CD14-positive monocyte (primary cell): ENCODE measurements at regions not wholly inside any gene's neighbourhood (a gene's known extent, or its start where the extent isn't known, plus 50 kb on each side); places are given as distances from the start of the nearest gene placed in this dataset.

Experiments used
- DNase-seq, 3 donors: peaks; one replicate each; pipeline ENCODE4 v3.0.0-alpha.2; 2011 to 2022
- H2AFZ ChIP-seq: 2 replicates; pipeline ENCODE4 v1.6.0; 2012; ENCODE audit warnings: mild to moderate bottlenecking, low read depth, low read length, inconsistent platforms; ENCODE audit not compliant: insufficient read depth, poor library complexity, severe bottlenecking
- H3K27ac ChIP-seq, 2 donors: 1 replicate in 1 of 2; 2 replicates in 1 of 2; pipeline ENCODE4 v1.5.1; 2012 to 2013; ENCODE audit warnings: low read length in 2 of 2, control low read depth in 1 of 2, inconsistent platforms in 1 of 2, low read depth in 1 of 2, mild to moderate bottlenecking in 1 of 2
- H3K27me3 ChIP-seq, 2 donors: one replicate each; pipeline versions ENCODE4 v1.6.0 to v1.6.1; 2011 to 2013; ENCODE audit warnings: low read length in 2 of 2; ENCODE audit not compliant: control insufficient read depth in 2 of 2, insufficient read depth in 2 of 2
- H3K36me3 ChIP-seq, 2 donors: replicated peaks in 1 of 2; 1 replicate in 1 of 2; 2 replicates in 1 of 2; pipeline versions ENCODE4 v1.5.1 to v1.6.1; 2012 to 2013; ENCODE audit warnings: low read length in 2 of 2, control low read depth in 1 of 2, inconsistent platforms in 1 of 2, mild to moderate bottlenecking in 1 of 2; ENCODE audit not compliant: insufficient read depth in 2 of 2, control insufficient read depth in 1 of 2
- H3K4me1 ChIP-seq, 2 donors: 1 replicate in 1 of 2; 2 replicates in 1 of 2; pipeline versions ENCODE4 v1.5.1 to v1.6.1; 2012 to 2013; ENCODE audit warnings: low read length in 2 of 2, control low read depth in 1 of 2, inconsistent platforms in 1 of 2, mild to moderate bottlenecking in 1 of 2, moderate library complexity in 1 of 2; ENCODE audit not compliant: insufficient read depth in 2 of 2, control insufficient read depth in 1 of 2
- H3K4me2 ChIP-seq: replicated peaks from 2 replicates; pipeline ENCODE3; 2012; ENCODE audit warnings: low read length, moderate library complexity, mild to moderate bottlenecking; ENCODE audit not compliant: poor library complexity, severe bottlenecking; ENCODE audit errors: extremely low read depth
- H3K4me3 ChIP-seq, 3 experiments: fragments of 200-600 bp in 1 of 3; sonication (generic) in 1 of 3; replicated peaks in 1 of 3; 1 replicate in 2 of 3; 2 replicates in 1 of 3; pipeline ENCODE4 v1.5.1; 2011 to 2013; ENCODE audit warnings: low read length in 3 of 3, mild to moderate bottlenecking in 3 of 3, control low read depth in 2 of 3, low read depth in 2 of 3, inconsistent platforms in 1 of 3, moderate library complexity in 1 of 3
- H3K79me2 ChIP-seq: 2 replicates; pipeline ENCODE4 v1.6.0; 2012; ENCODE audit warnings: mild to moderate bottlenecking, control low read depth, inconsistent platforms, low read length, moderate library complexity; ENCODE audit not compliant: insufficient read depth
- H3K9ac ChIP-seq: 2 replicates; pipeline ENCODE4 v1.6.0; 2017; ENCODE audit warnings: low read length, mild to moderate bottlenecking; ENCODE audit not compliant: insufficient read depth, poor library complexity, severe bottlenecking
- H3K9me3 ChIP-seq, 2 donors: replicated peaks in 1 of 2; 1 replicate in 1 of 2; 2 replicates in 1 of 2; pipeline versions ENCODE4 v1.5.1 to v1.6.1; 2012 to 2013; ENCODE audit warnings: low read length in 2 of 2, control low read depth in 1 of 2; ENCODE audit not compliant: control insufficient read depth in 1 of 2, insufficient read depth in 1 of 2
- H4K20me1 ChIP-seq: 2 replicates; pipeline ENCODE4 v1.6.0; 2012; ENCODE audit warnings: mild to moderate bottlenecking, low read length, control low read depth, moderate library complexity; ENCODE audit not compliant: insufficient read depth
- H3K27ac Mint-ChIP-seq, 7 donors: one replicate each; pipeline ENCODE4 v1.8.0; 2020; ENCODE audit warnings: mild to moderate bottlenecking in 7 of 7, mixed read lengths in 7 of 7, moderate library complexity in 6 of 7, inconsistent platforms in 2 of 7
- H3K27me3 Mint-ChIP-seq, 3 donors: one replicate each; pipeline ENCODE4 v1.8.0; 2021 to 2022; ENCODE audit warnings: low read depth in 3 of 3, mild to moderate bottlenecking in 3 of 3, mixed read lengths in 3 of 3, moderate library complexity in 3 of 3, inconsistent platforms in 1 of 3
- H3K36me3 Mint-ChIP-seq, 2 donors: one replicate each; pipeline ENCODE4 v1.8.0; 2020; ENCODE audit warnings: mixed read lengths in 2 of 2, inconsistent platforms in 1 of 2, mild to moderate bottlenecking in 1 of 2
- H3K4me1 Mint-ChIP-seq: one replicate; pipeline ENCODE4 v1.8.0; 2020; ENCODE audit warnings: mild to moderate bottlenecking, mixed read lengths
- H3K4me3 Mint-ChIP-seq, 2 donors: one replicate each; pipeline ENCODE4 v1.8.0; 2020; ENCODE audit warnings: mild to moderate bottlenecking in 2 of 2, mixed read lengths in 2 of 2, moderate library complexity in 1 of 2
- H3K9me3 Mint-ChIP-seq, 7 donors: one replicate each; pipeline ENCODE4 v1.8.0; 2020 to 2022; ENCODE audit warnings: mixed read lengths in 7 of 7, mild to moderate bottlenecking in 6 of 7, moderate library complexity in 6 of 7, inconsistent platforms in 2 of 7
- CTCF ChIP-seq: fragments of 200-600 bp; IDR thresholded peaks from one replicate; pipeline ENCODE4 v1.8.0; 2022; ENCODE audit warnings: antibody characterized with exemption, mild to moderate bottlenecking
- WGBS: methylation state at CpG from one replicate; pipeline ENCODE4 v1.1.5; 2013; ENCODE audit warnings: missing lambda C conversion rate; ENCODE audit not compliant: insufficient coverage; 5-methylcytosine and 5-hydroxymethylcytosine counted together
- intact Hi-C, 2 donors: fragments of 100-400 bp; cut with micrococcal nuclease; formaldehyde crosslinking; loops; one replicate each; pipeline versions ENCODE4 v1.15.0 to v1.15.1; 2023

GRCh38 chr10:62457598-62457997 lies 83.4 kb downstream of the ZNF365 start:
- Histone ChIP-seq H4K20me1 (no peaks in the 10 kb centered on the region), H3K36me3 (no peaks in the 10 kb centered on the region), H2AFZ (no peak overlapping the region), H3K9me3 (no peaks in the 10 kb centered on the region), H3K4me1 (peaks cover 24 to 27% of the 10 kb centered on the region in 2 donors), H3K4me3 (no peak overlapping the region), H3K79me2 (no peaks in the 10 kb centered on the region), H3K9ac (no peak overlapping the region), H3K27me3 (no peaks in the 10 kb centered on the region), H3K4me2 (no peak overlapping the region), H3K27ac (no peak overlapping the region)
- no CpG with 5 or more reads among the region's 1 CpG for WGBS
- Mint-ChIP-seq H3K4me1 (peaks cover 30% of the 10 kb centered on the region), H3K27ac (peak overlapping the region in 1 of 7 donors; percentile 50), H3K4me3 (no peak overlapping the region), H3K9me3 (peaks cover 0 to 3% (median 2%) of the 10 kb centered on the region in 7 donors), H3K36me3 (no peaks in the 10 kb centered on the region), H3K27me3 (peaks cover 0 to 1% (median 0%) of the 10 kb centered on the region in 3 donors)
- intact Hi-C loops, result no loop called here
- TF ChIP-seq CTCF, result no peak
- no peak for DNase-seq

GRCh38 chr10:62459072-62459471 lies 84.9 kb downstream of the ZNF365 start:
- intact Hi-C loops, result no loop called here
- Mint-ChIP-seq H3K27me3 (peaks cover 0 to 1% (median 0%) of the 10 kb centered on the region in 3 donors), H3K27ac (no peak overlapping the region), H3K9me3 (peaks cover 0 to 3% (median 0%) of the 10 kb centered on the region in 7 donors), H3K36me3 (no peaks in the 10 kb centered on the region), H3K4me1 (peaks cover 30% of the 10 kb centered on the region), H3K4me3 (no peak overlapping the region)
- peaks cover 24 to 27% of the 10 kb centered on the region in 2 donors for H3K4me1 ChIP-seq
- no peaks in the 10 kb centered on the region for H4K20me1 ChIP-seq
- H3K27me3 ChIP-seq, result no peaks in the 10 kb centered on the region
- no peaks in the 10 kb centered on the region for H3K36me3 ChIP-seq
- no peaks in the 10 kb centered on the region for H3K79me2 ChIP-seq
- H3K9me3 ChIP-seq, result no peaks in the 10 kb centered on the region
- H3K4me2 ChIP-seq, result no peak overlapping the region
- H3K27ac ChIP-seq, result no peak overlapping the region
- no peak for TF ChIP-seq CTCF
- H3K9ac ChIP-seq, result no peak overlapping the region
- H2AFZ ChIP-seq, result no peak overlapping the region
- no peak overlapping the region for H3K4me3 ChIP-seq
- no CpG with 5 or more reads among the region's 1 CpG for WGBS
- no peak for DNase-seq
